OCI-LY1 (cell line): ENCODE measurements at regions not wholly inside any gene's neighbourhood (a gene's known extent, or its start where the extent isn't known, plus 50 kb on each side); places are given as distances from the start of the nearest gene placed in this dataset.

ENCODE experiments used
- H2AFZ ChIP-seq: fragments of 200-600 bp; sonication (generic), shearing (Covaris generic); 2 replicates; pipeline ENCODE4 v1.6.0; 2014; ENCODE audit warnings: antibody characterized with exemption, mild to moderate bottlenecking, low read length
- H3F3A ChIP-seq: fragments of 200-600 bp; sonication (generic), shearing (Covaris generic); 2 replicates; pipeline ENCODE4 v1.6.0; 2014; ENCODE audit warnings: mild to moderate bottlenecking, antibody characterized with exemption, low read length, moderate library complexity; ENCODE audit not compliant: insufficient read depth
- H3K27ac ChIP-seq: fragments of 200-600 bp; sonication (generic); 2 replicates; pipeline ENCODE4 v1.5.1; 2014; ENCODE audit warnings: low read length, mixed run types, mild to moderate bottlenecking, low read depth; ENCODE audit not compliant: poor library complexity, severe bottlenecking
- H3K27me3 ChIP-seq: fragments of 200-600 bp; sonication (generic); 2 replicates; pipeline ENCODE4 v1.6.0; 2014; ENCODE audit warnings: antibody characterized with exemption, mild to moderate bottlenecking, low read length, moderate library complexity; ENCODE audit not compliant: insufficient read depth
- H3K36me3 ChIP-seq: fragments of 200-600 bp; sonication (generic); 2 replicates; pipeline ENCODE4 v1.6.1; 2014; ENCODE audit warnings: mild to moderate bottlenecking, antibody characterized with exemption, low read length, moderate library complexity, mixed read lengths; ENCODE audit not compliant: insufficient read depth
- H3K4me1 ChIP-seq: fragments of 200-600 bp; sonication (generic); 2 replicates; pipeline ENCODE4 v1.5.1; 2014; ENCODE audit warnings: mild to moderate bottlenecking, low read length, moderate library complexity; ENCODE audit not compliant: insufficient read depth, severe bottlenecking
- H3K4me2 ChIP-seq: fragments of 200-600 bp; sonication (generic), shearing (Covaris generic); 2 replicates; pipeline ENCODE4 v1.6.1; 2014; ENCODE audit warnings: low read length
- H3K4me3 ChIP-seq: fragments of 200-600 bp; sonication (generic); 2 replicates; pipeline ENCODE4 v1.5.1; 2014; ENCODE audit warnings: low read length, low read depth, mild to moderate bottlenecking, mixed read lengths; ENCODE audit not compliant: poor library complexity, severe bottlenecking
- H3K79me2 ChIP-seq: fragments of 200-600 bp; shearing (Covaris generic); 2 replicates; pipeline ENCODE4 v1.6.1; 2016; ENCODE audit warnings: mixed run types, low read length, mixed read lengths; ENCODE audit not compliant: insufficient read depth
- H3K9ac ChIP-seq: fragments of 200-600 bp; sonication (generic), shearing (Covaris generic); 2 replicates; pipeline ENCODE4 v1.6.1; 2014; ENCODE audit warnings: mild to moderate bottlenecking, low read length, mixed read lengths
- H3K9me2 ChIP-seq: fragments of 200-600 bp; sonication (generic), shearing (Covaris generic); 2 replicates; pipeline ENCODE4 v1.6.1; 2014; ENCODE audit warnings: low read depth, mild to moderate bottlenecking, low read length, mixed read lengths
- H3K9me3 ChIP-seq: fragments of 200-600 bp; shearing (Covaris generic); 2 replicates; pipeline ENCODE4 v1.6.1; 2014; ENCODE audit warnings: low read length, mixed read lengths
- H4K20me1 ChIP-seq: fragments of 200-600 bp; sonication (generic), shearing (Covaris generic); 2 replicates; pipeline ENCODE4 v1.6.0; 2016; ENCODE audit warnings: mild to moderate bottlenecking, low read length; ENCODE audit not compliant: insufficient read depth
- CTCF ChIP-seq: fragments of 200-600 bp; sonication (generic), shearing (Covaris generic); IDR thresholded peaks from 2 replicates; pipeline ENCODE4 v1.5.1; 2017; ENCODE audit warnings: mild to moderate bottlenecking, antibody characterized with exemption, low read length, moderate library complexity, mixed read lengths
- EZH2 ChIP-seq: fragments of 200-600 bp; sonication (generic), shearing (Covaris generic); IDR thresholded peaks from 2 replicates; pipeline ENCODE4 v1.8.0; 2017; ENCODE audit warnings: borderline replicate concordance, mixed run types, mild to moderate bottlenecking, antibody characterized with exemption, low read length, moderate library complexity, mixed read lengths

- Histone ChIP-seq H2AFZ (no peak overlapping the region), H3K79me2 (no peaks in the 10 kb centered on the region), H3K4me1 (no peaks in the 10 kb centered on the region), H3K9me3 (no peaks in the 10 kb centered on the region), H3K4me2 (no peak overlapping the region), H3F3A (no peaks in the 10 kb centered on the region), H4K20me1 (no peaks in the 10 kb centered on the region), H3K4me3 (no peak overlapping the region), H3K36me3 (no peaks in the 10 kb centered on the region), H3K27ac (no peak overlapping the region), H3K9ac (no peak overlapping the region), H3K27me3 (no peaks in the 10 kb centered on the region), H3K9me2 (no peaks in the 10 kb centered on the region)
- no peak for TF ChIP-seq EZH2
- no peak for TF ChIP-seq CTCF
Observed at GRCh38 chr1:232328486-232329102, 301.3 kb downstream of the SIPA1L2 start.

- H3K27ac ChIP-seq, result no peak overlapping the region
- H4K20me1 ChIP-seq, result no peaks in the 10 kb centered on the region
- H3K36me3 ChIP-seq, result no peaks in the 10 kb centered on the region
- H3F3A ChIP-seq, result no peaks in the 10 kb centered on the region
- no peak overlapping the region for H2AFZ ChIP-seq
- no peak overlapping the region for H3K4me2 ChIP-seq
- no peaks in the 10 kb centered on the region for H3K9me2 ChIP-seq
- no peaks in the 10 kb centered on the region for H3K4me1 ChIP-seq
- H3K9me3 ChIP-seq, result no peaks in the 10 kb centered on the region
- no peaks in the 10 kb centered on the region for H3K27me3 ChIP-seq
- TF ChIP-seq CTCF, result no peak
- TF ChIP-seq EZH2, result no peak
- no peaks in the 10 kb centered on the region for H3K79me2 ChIP-seq
- no peak overlapping the region for H3K4me3 ChIP-seq
- no peak overlapping the region for H3K9ac ChIP-seq
Observed at GRCh38 chr1:232327899-232328298, 302.0 kb downstream of the SIPA1L2 start.

GRCh38 chr1:232327269-232327668, 302.7 kb downstream of the SIPA1L2 start:
- H3K36me3 ChIP-seq, result no peaks in the 10 kb centered on the region
- no peak overlapping the region for H3K9ac ChIP-seq
- TF ChIP-seq CTCF (no peak), EZH2 (no peak)
- no peaks in the 10 kb centered on the region for H3K27me3 ChIP-seq
- H3K4me1 ChIP-seq, result no peaks in the 10 kb centered on the region
- H3K79me2 ChIP-seq, result no peaks in the 10 kb centered on the region
- no peaks in the 10 kb centered on the region for H4K20me1 ChIP-seq
- H3F3A ChIP-seq, result no peaks in the 10 kb centered on the region
- H3K27ac ChIP-seq, result no peak overlapping the region
- no peak overlapping the region for H3K4me2 ChIP-seq
- H3K9me3 ChIP-seq, result no peaks in the 10 kb centered on the region
- H3K4me3 ChIP-seq, result no peak overlapping the region
- no peak overlapping the region for H2AFZ ChIP-seq
- no peaks in the 10 kb centered on the region for H3K9me2 ChIP-seq
